ENCODE measurements at regions not wholly inside any gene's neighbourhood (a gene's known extent, or its start where the extent isn't known, plus 50 kb on each side); places are given as distances from the start of the nearest gene placed in this dataset.

- TF ChIP-seq PATZ1 (CRISPR knock-in tag; IDR thresholded peaks at IDR 0.05; ENCODE audit: borderline replicate concordance), result no peak
- no peak for TF ChIP-seq ZNF70 (CRISPR knock-in tag; IDR thresholded peaks at IDR 0.05)
Measured at GRCh38 chr1:168932539-168932938, 174.0 kb upstream of the ATP1B1 start (continued).

GRCh38 chr1:168933141-168933805 is 173.2 kb upstream of the ATP1B1 start:
- peak; percentile 76 for ATAC-seq
- TF ChIP-seq CSRNP3 (CRISPR knock-in tag; IDR thresholded peaks at IDR 0.05) (no peak), OSR1 (CRISPR knock-in tag; IDR thresholded peaks at IDR 0.05) (no peak), ZNF8 (CRISPR knock-in tag; IDR thresholded peaks at IDR 0.05) (no peak), PATZ1 (CRISPR knock-in tag; IDR thresholded peaks at IDR 0.05; ENCODE audit: borderline replicate concordance) (no peak), ESRRG (CRISPR knock-in tag; IDR thresholded peaks at IDR 0.05) (no peak), ZNF70 (CRISPR knock-in tag; IDR thresholded peaks at IDR 0.05) (no peak)

- ATAC-seq, result peak; percentile 56; the same call in 2 of the 3 replicates
Measured at GRCh38 chr1:168939110-168939946, 167.2 kb upstream of the ATP1B1 start.

More at GRCh38 chr1:168939110-168939946, 167.2 kb upstream of the ATP1B1 start:
- no peak for TF ChIP-seq ZFP30 (CRISPR knock-in tag; IDR thresholded peaks at IDR 0.05)
- TF ChIP-seq CSRNP3 (CRISPR knock-in tag; IDR thresholded peaks at IDR 0.05), result no peak
- TF ChIP-seq ZC3H10 (CRISPR knock-in tag; IDR thresholded peaks at IDR 0.05), result peak; percentile 43; the same call in 1 of the 2 replicates
- no peak for TF ChIP-seq CREB5 (CRISPR knock-in tag; IDR thresholded peaks at IDR 0.05; ENCODE audit: low read depth)
- TF ChIP-seq GLIS3 (CRISPR knock-in tag; IDR thresholded peaks at IDR 0.05), result no peak
- TF ChIP-seq TSHZ2 (CRISPR knock-in tag; IDR thresholded peaks at IDR 0.05), result no peak
